H1 (cell line): ENCODE measurements at regions not wholly inside any gene's neighbourhood (a gene's known extent, or its start where the extent isn't known, plus 50 kb on each side); places are given as distances from the start of the nearest gene placed in this dataset.

Source experiments
- CEBPB ChIP-seq: IDR thresholded peaks from 2 replicates; pipeline ENCODE4 v1.6.1; 2012; ENCODE audit warnings: low read depth, low read length
- EZH2 ChIP-seq: fragments of 200-600 bp; sonication (generic); IDR thresholded peaks from 2 replicates; pipeline ENCODE4 v1.7.1; 2012; ENCODE audit warnings: low read depth, mild to moderate bottlenecking, moderate library complexity, low read length, inconsistent platforms; ENCODE audit not compliant: severe bottlenecking
- FOSL1 ChIP-seq: IDR thresholded peaks from 2 replicates; pipeline ENCODE4 v1.6.1; 2011; ENCODE audit warnings: mild to moderate bottlenecking, low read depth, low read length, moderate library complexity; ENCODE audit not compliant: insufficient read depth
- GTF2F1 ChIP-seq: IDR thresholded peaks from 2 replicates; pipeline ENCODE4 v1.6.1; 2012; ENCODE audit warnings: low read depth, low read length, improper control_type of control experiment, borderline replicate concordance
- HDAC6 ChIP-seq: IDR thresholded peaks from one replicate; pipeline ENCODE4 v1.7.1; 2012; ENCODE audit warnings: low read depth, mild to moderate bottlenecking, inconsistent platforms, low read length, moderate library complexity
- NRF1 ChIP-seq: IDR thresholded peaks from 2 replicates; pipeline ENCODE4 v1.6.1; 2011; ENCODE audit warnings: mild to moderate bottlenecking, low read depth, low read length, improper control_type of control experiment
- POLR2A ChIP-seq, 2 experiments: IDR thresholded peaks; 1 replicate in 1 of 2; 2 replicates in 1 of 2; pipeline ENCODE4 v1.6.1; 2011; ENCODE audit warnings: low read depth in 2 of 2, low read length in 2 of 2, mild to moderate bottlenecking in 2 of 2; ENCODE audit errors: control extremely low read depth in 1 of 2
- POLR2AphosphoS5 ChIP-seq: IDR thresholded peaks from 2 replicates; pipeline ENCODE4 v1.6.1; 2011; ENCODE audit warnings: low read depth, low read length
- RAD21 ChIP-seq, 2 experiments: IDR thresholded peaks in 1 of 2; conservative IDR thresholded peaks in 1 of 2; 2 replicates each; pipeline ENCODE4 v1.6.1; 2011; ENCODE audit warnings: low read depth in 2 of 2, low read length in 2 of 2, improper control_type of control experiment in 1 of 2, inconsistent platforms in 1 of 2, mild to moderate bottlenecking in 1 of 2, moderate library complexity in 1 of 2
- SIN3A ChIP-seq, 2 experiments: IDR thresholded peaks in 1 of 2; conservative IDR thresholded peaks in 1 of 2; 2 replicates each; pipeline ENCODE4 v1.6.1; 2011 to 2012; ENCODE audit warnings: low read length in 2 of 2, improper control_type of control experiment in 1 of 2, low read depth in 1 of 2, mild to moderate bottlenecking in 1 of 2
- SP4 ChIP-seq: IDR thresholded peaks from 2 replicates; pipeline ENCODE4 v1.6.1; 2012; ENCODE audit warnings: low read length, inconsistent platforms
- SUZ12 ChIP-seq: fragments of 200-600 bp; sonication (generic); IDR thresholded peaks from 2 replicates; pipeline ENCODE4 v1.6.1; 2012; ENCODE audit warnings: mild to moderate bottlenecking, inconsistent platforms, low read length, moderate library complexity, mixed read lengths
- TF ChIP-seq, protein P1 (sequence below), 3 experiments: IDR thresholded peaks; 1 replicate in 2 of 3; 2 replicates in 1 of 3; pipeline versions ENCODE4 v1.5.1 to v1.6.1; 2011; ENCODE audit warnings: low read length in 3 of 3, mild to moderate bottlenecking in 3 of 3, inconsistent platforms in 2 of 3, low read depth in 1 of 3, moderate library complexity in 1 of 3; ENCODE audit not compliant: insufficient read depth in 1 of 3; ENCODE audit errors: control extremely low read depth in 1 of 3
- TF ChIP-seq, protein P2 (sequence below): IDR thresholded peaks from 2 replicates; pipeline ENCODE4 v1.6.1; 2012; ENCODE audit warnings: low read length, inconsistent platforms

DNA sequence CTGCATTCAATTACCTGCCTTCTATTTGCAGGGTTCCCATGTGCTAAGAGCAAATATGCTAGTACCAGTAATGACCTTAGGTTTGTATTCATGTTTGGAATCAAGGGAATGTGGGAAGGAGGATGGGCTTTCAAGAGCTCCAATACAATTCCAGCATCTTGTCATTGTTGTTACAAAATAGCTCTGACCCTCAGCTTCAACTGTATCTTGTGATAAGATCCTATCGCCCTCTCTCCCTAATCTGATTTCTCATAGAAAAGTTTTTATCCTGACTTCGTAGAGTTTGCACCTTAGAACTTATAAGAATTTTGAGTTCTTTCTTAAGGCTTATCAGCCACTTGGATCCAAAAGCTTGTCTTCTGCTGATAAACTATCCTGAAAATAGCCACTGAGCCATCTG is 749.5 kb upstream of the ACVR2A start:
- TF ChIP-seq RAD21 (IDR thresholded peaks at IDR 0.05 in 1 of 2, conservative IDR thresholded peaks at IDR 0.05 in 1 of 2; ENCODE audit: low read depth in 2 of 2, low read length in 2 of 2) (no peak), NRF1 (no peak), SIN3A (conservative IDR thresholded peaks at IDR 0.05 in 1 of 2, IDR thresholded peaks at IDR 0.05 in 1 of 2; ENCODE audit: low read depth in 1 of 2, low read length in 2 of 2) (no peak), HDAC6 (no peak), SP4 (no peak), POLR2AphosphoS5 (no peak), POLR2A (IDR thresholded peaks at IDR 0.05; ENCODE audit: control extremely low read depth in 1 of 2, low read depth in 2 of 2, low read length in 2 of 2) (no peak), EZH2 (no peak), CEBPB (no peak), SUZ12 (no peak), FOSL1 (no peak), GTF2F1 (no peak)
- TF ChIP-seq, protein P1, sequence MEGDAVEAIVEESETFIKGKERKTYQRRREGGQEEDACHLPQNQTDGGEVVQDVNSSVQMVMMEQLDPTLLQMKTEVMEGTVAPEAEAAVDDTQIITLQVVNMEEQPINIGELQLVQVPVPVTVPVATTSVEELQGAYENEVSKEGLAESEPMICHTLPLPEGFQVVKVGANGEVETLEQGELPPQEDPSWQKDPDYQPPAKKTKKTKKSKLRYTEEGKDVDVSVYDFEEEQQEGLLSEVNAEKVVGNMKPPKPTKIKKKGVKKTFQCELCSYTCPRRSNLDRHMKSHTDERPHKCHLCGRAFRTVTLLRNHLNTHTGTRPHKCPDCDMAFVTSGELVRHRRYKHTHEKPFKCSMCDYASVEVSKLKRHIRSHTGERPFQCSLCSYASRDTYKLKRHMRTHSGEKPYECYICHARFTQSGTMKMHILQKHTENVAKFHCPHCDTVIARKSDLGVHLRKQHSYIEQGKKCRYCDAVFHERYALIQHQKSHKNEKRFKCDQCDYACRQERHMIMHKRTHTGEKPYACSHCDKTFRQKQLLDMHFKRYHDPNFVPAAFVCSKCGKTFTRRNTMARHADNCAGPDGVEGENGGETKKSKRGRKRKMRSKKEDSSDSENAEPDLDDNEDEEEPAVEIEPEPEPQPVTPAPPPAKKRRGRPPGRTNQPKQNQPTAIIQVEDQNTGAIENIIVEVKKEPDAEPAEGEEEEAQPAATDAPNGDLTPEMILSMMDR (IDR thresholded peaks at IDR 0.05; ENCODE audit: control extremely low read depth in 1 of 3, insufficient read depth in 1 of 3, low read depth in 1 of 3, low read length in 3 of 3) = no peak
- TF ChIP-seq, protein P2, sequence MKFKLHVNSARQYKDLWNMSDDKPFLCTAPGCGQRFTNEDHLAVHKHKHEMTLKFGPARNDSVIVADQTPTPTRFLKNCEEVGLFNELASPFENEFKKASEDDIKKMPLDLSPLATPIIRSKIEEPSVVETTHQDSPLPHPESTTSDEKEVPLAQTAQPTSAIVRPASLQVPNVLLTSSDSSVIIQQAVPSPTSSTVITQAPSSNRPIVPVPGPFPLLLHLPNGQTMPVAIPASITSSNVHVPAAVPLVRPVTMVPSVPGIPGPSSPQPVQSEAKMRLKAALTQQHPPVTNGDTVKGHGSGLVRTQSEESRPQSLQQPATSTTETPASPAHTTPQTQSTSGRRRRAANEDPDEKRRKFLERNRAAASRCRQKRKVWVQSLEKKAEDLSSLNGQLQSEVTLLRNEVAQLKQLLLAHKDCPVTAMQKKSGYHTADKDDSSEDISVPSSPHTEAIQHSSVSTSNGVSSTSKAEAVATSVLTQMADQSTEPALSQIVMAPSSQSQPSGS = no peak
